Fibroblast of lung (primary cell): ENCODE measurements at regions not wholly inside any gene's neighbourhood (a gene's known extent, or its start where the extent isn't known, plus 50 kb on each side); places are given as distances from the start of the nearest gene placed in this dataset.

Source experiments
- CTCF ChIP-seq, 2 donors: IDR thresholded peaks in 1 of 2; conservative IDR thresholded peaks in 1 of 2; 1 replicate in 1 of 2; 2 replicates in 1 of 2; pipeline ENCODE4 v1.5.1; 2011 to 2012; ENCODE audit warnings: low read length in 2 of 2, control low read depth in 1 of 2, inconsistent platforms in 1 of 2, low read depth in 1 of 2, mild to moderate bottlenecking in 1 of 2
- EZH2 ChIP-seq: IDR thresholded peaks from 2 replicates; pipeline ENCODE4 v1.5.1; 2012; ENCODE audit warnings: low read length, control low read depth, mild to moderate bottlenecking; ENCODE audit errors: missing control alignments

GRCh38 chr22:49627217-49628181 lies 200.2 kb downstream of the BRD1 start:
- no peak for TF ChIP-seq CTCF (conservative IDR thresholded peaks at IDR 0.05 in 1 of 2, IDR thresholded peaks at IDR 0.05 in 1 of 2; ENCODE audit: low read depth in 1 of 2, low read length in 2 of 2)
- TF ChIP-seq EZH2 = no peak
